ENCODE measurements at regions not wholly inside any gene's neighbourhood (a gene's known extent, or its start where the extent isn't known, plus 50 kb on each side); places are given as distances from the start of the nearest gene placed in this dataset.
"Not testable (repeated sequence)": the region's sequence is repeated elsewhere in the genome, so short reads cannot be mapped to it uniquely, and the experiment has no call there.

DNA sequence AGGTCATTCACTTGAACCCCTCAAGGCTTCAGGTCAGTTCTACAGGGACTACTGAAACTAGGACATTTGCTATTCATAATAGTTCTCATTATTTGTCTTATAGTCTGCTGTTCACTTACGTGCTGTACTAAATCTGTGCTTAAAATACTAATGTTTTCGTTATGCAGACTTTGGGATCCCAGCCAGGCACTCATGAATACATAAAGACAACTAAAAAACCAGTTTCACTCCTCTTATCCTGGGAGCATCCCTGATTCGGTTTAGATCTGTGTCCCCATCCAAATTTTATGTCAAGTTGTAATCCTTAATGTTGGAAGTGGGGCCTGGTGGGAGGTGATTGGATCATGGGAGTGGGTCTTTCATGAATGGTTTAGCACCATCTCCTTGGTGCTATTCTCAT is 1291.8 kb downstream of the CDH11 start:
- DNase-seq (ENCODE audit: low read depth) = no peak

DNA sequence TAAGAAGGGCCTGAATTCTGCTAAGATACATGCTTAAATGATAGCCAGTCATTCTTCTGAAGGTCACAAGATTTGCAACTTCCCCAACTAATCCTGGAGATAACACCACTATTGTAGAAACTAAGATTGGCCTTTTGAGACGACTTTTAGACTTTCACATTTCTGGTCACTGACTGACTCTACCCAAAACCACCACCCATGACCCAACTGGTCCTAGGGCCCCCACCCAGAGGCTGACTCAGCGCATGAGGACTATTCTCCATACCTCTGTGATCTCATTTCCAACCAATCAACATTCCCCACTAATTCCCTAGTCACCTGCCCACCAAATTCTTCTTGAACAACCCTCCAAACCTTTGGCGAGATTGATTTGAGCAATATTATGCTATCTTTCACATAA is 1299.0 kb downstream of the CDH11 start:
- no peak for DNase-seq (ENCODE audit: low read depth)

DNA sequence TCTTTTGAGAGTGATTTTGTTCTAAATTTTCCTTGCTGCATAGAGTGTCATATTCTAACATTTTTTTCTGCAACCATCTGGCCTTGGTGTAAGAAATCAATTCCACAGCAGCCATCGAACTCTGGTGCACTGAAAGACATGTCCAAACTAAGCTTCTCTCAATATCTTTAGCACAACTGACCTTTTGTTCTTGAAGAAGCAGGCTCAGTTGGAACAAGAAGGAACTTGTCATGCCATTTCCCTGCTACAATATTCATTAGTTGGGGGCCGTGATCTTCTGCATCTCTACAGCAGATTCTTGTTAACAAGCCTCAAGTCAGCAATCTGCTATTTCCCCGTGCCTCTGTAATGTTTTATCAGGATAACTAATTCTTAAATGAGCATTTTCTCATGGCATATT is 1305.6 kb downstream of the CDH11 start:
- no peak for DNase-seq (ENCODE audit: low read depth)

DNA sequence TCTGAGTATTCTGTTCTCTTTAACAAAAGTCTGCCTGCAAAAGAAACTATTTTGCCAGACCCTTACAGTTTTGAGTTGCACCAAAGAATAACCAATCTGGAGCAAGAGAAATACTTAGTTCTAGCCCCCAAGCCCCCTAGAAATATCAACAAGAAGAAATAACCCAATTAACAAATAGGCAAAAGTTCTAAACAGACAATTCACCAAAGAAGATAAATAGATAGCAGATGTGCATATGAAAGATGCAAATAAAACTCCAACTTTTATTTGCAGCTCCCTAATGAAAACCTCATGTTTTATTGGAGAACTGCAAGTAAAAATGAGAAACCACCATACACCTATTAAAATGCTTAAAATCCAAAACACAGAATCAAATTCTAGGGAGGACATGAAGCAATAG is 1308.0 kb downstream of the CDH11 start:
- no peak for DNase-seq (ENCODE audit: low read depth)

DNA sequence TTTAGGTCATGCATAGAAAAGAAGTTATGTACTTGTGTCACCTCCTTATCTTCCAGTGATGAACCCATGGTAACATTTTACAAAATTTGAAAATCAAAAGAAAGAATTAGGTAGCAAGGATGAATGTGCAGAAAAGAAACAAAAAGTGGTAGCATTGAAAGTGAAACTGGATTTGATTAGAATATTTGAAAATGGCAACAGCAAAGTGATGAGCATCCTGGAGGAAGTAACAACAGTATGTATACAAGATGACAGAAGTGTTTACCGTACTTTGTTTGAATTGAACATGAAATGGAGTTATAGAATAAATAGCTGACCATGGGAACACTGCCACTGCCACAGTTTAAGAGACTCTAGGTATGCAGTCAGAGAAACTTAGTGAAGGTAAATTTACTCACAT is 1313.1 kb downstream of the CDH11 start:
- DNase-seq (ENCODE audit: low read depth) = no peak

DNA sequence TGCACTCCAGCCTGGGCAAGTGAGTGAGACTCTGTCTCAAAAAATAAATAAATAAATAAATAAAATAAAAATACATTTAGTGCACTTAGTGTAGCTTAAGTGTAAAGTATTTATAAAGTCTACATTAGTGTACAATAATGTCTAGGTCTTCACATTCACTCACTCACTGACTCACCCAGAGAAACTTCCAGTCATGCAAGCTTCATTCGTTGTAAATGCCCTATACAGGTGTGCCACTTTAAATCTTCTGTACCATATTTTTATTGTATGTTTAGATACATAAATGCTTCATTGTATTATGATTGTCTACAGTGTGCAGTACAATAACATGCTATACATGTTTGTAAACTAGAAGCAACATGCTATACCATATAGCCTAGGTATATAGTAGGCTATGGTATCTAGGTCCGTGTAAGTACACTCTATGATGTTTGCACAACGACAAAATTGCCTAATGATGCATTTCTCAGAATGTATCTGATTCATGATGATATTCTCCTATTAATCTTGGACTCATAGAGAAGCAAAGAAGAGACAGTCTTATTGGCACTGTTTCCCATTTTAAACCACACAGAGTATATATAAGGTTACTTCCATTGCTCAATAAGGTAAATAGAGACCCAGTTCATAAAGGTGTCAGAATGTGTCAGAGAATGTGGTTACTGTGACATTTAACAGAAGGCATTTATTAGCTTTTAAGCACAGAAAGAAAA is 1314.9 kb downstream of the CDH11 start:
- no peak for DNase-seq (ENCODE audit: low read depth)

DNA sequence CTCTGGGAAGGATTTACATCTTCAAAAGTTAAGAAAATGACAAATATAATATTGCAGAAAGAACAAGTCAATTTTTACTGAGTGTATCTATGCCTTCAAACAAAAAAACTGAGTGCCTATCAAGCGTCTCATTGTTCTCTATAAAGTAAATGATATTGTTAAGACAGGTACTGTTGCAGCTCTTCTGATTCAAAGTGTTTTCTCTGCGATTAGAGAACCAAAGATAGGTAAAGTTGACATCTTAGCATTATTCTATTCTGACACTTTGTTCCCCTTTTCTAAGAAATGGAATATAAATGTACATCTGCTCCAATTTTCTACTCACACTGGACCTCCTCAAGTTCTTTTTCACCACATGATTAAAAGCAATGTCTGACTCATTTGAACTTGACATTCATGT is 1317.7 kb downstream of the CDH11 start:
- no peak for DNase-seq (ENCODE audit: low read depth)

DNA sequence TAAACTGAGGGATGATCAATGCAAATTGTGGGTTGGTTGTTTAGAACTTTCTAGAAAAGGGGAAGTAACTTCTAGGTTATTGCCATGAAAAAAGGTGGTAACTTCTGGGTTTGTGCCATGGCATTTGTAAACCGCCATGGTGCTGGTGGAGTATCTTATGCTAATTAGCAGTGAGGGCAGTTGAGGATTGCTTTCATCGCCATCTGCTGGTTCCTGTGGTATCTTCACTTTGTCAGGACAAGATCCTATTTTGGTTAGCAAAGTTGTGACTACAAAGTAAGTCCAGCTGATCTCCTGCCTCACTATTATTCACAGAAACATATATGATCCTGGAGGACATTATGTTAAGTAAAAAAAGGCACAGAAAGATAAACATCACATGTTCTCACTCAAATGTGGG is 1332.3 kb downstream of the CDH11 start:
- peak; percentile 19 for DNase-seq (ENCODE audit: low read depth)

DNA sequence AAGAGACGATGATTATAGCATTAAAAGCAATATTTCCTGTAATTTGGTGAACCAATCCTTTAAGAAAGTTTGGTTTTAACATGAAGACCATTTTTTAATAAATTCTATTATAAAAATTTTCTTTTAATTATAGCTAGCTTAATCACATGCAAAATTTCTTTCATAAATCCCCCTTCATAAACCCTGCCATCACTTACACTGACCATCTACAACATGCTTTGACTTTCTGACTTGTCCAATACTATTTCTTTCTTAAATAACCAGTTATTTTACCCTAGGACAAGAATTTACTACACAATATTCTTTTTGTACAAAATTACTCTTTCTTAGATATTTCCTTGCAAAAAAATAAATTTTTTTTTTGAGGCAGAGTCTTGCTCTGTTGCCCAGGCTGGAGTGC is 1334.8 kb downstream of the CDH11 start:
- DNase-seq (ENCODE audit: low read depth) = no peak

DNA sequence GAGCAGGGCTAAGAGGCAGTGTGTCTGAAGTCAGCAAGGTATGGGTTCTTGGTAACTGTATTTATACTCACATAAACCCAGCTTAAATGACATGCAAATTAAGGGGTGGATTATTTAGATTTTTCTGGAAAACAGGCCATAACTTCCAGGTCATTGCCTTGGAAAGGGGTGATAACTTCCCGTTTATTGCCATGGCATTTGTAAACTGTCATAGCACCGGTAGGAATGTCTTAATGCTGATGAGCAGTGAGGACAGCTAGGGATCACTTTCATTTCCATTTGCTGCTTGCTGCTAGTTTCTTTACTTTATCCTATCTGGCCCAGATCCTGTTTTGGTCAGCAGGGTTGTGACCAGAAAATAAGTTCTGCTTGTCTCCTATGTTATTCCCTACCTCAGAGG is 1336.7 kb downstream of the CDH11 start:
- no peak for DNase-seq (ENCODE audit: low read depth)

DNA sequence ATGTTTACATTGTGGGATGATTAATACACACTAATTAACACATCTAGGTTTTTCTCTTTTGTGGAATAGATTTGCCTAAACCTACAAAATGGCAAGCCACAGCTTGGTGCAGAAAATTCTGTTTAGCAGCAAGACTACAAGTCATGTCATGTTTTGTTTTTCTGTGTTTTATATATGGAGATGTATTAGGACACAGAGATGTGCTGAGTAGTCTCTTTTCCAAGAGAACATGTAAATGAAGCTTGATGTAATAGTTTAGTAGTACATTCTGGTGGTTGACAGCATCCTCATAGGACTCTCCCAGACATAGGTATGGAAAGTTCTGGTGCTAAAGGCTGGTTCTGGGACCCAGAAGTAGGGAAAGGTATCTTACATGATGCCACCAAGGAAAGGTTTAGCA is 1345.4 kb downstream of the CDH11 start:
- no peak for DNase-seq (ENCODE audit: low read depth)

DNA sequence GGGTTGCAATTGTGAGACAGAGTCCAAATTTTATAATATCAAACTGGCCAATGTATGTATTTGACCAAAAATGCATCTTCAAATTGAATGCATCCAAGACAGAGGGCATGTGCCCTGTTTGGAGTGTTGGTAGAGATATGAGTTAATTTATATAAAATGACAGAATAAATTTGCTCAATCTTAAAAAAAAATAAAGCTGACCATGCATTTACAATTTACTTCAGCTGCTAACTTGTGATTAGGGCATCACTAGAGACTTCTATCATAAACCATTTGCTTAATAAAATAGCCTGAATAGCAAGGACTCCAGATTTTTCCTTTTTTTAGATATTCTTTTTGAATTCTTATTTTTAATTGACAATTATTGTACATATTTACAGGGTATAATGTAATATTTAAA is 1345.8 kb downstream of the CDH11 start:
- no peak for DNase-seq (ENCODE audit: low read depth)

DNA sequence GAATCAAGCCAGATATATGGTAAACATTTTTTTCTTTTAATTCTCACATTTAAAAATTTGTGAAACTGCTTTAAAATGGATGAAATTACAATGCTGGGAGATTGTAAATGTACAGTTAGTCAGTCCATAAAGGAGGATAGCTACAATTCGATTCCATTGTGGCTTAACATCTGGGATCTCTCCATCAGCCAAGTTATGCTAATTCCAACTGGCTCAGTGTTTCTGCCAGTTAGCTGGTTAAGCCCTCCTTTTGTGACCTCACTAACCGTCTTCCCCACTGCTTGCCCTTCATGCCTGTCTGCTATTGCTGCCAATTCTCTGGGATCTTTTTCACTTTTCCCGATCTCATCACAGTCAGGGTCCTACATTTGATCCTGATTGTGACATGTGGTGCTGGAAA is 1347.6 kb downstream of the CDH11 start:
- no peak for DNase-seq (ENCODE audit: low read depth)

DNA sequence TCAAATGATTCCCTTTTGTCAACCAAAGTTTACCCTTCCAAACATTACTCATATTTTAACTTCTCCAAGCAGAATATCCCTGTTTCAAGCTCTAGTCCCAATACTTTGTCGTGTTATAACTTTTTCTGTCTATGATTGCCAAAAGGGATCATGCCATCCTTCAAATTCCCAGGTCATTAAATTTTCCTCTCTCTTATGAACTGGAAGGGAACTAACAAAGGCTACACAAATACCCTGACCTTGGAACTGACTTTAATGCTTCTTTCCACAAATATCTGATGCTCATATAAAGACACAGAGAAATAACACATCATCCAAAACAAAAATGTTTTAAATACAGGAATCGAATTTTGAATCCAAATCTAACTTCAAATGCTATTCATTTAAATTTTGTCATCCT is 1352.7 kb downstream of the CDH11 start:
- DNase-seq (ENCODE audit: low read depth) = no peak

DNA sequence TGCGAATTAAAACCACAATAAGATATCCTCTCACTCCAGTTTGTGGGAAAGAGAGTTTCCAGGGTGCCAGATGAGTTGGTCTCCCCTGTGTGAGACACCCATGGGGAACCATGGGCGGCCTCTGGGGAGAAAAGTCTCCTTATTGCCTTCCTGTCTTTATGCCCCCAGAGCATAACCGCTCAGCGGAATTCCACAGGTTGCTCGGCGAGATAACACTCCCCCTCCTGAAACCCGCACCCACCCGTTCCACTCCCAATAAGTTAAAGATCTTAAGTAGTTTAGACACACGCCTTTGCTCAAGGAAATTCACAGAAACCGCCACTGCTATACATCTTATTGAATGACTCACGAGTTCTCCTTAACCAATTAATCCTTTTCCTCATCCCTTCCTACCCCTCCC is 1361.6 kb downstream of the CDH11 start:
- not testable (repeated sequence) for DNase-seq (ENCODE audit: low read depth)

DNA sequence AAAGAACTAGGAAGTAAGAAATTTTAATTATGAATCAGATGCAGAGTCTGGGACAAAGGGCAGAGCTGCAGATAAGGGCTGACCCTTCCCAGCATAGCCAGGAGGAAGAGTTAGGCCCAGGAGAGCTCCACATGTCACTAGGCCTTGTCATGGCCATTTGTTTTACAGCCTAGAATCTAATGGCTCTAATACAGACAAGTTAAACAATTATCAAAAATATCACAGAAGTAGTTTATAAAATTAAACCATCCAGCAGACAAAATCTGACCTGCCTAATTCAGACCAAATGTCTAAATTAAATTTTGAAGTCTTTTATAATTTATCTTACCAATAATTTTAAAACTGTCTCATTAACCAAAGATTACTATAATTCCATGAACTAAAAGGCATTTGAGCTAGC is 1369.5 kb downstream of the CDH11 start:
- DNase-seq (ENCODE audit: low read depth) = no peak

DNA sequence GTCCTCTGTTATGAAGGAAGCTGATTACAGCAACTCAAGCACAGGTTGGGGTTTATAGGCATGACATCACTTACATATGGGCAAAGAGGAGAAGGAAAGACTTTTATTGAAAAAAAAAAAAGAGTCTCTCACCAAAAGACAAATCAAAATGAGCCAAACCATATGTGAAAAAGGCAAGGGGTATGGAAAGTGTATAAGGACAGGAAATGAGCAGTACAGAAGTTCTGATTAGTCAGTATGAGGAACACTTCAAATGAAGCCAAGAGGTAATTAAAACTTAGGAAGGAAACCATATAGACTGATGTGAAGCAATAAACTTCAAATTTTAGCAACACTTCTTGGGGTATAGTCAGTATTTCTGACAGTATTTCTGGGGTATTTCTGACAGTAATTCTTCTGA is 1372.6 kb downstream of the CDH11 start:
- DNase-seq (ENCODE audit: low read depth) = no peak

DNA sequence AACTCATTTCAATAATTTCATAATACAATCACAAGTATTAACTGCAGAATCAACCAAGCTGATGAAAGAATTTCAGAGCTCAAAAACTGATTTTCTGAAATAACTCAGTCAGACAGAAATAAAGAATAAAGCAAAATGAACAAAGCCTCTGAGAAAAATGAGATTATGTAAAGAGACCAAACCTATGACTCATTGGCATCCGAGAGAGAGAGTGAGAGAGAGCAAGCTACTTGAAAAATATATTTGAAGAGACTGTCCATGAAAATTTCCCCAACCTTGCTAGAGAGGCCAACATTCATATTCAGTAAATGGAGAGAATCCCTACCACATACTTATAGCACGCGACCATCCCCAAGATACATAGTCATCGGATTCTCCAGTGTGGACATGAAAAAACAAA is 1376.4 kb downstream of the CDH11 start:
- DNase-seq (ENCODE audit: low read depth) = no peak

DNA sequence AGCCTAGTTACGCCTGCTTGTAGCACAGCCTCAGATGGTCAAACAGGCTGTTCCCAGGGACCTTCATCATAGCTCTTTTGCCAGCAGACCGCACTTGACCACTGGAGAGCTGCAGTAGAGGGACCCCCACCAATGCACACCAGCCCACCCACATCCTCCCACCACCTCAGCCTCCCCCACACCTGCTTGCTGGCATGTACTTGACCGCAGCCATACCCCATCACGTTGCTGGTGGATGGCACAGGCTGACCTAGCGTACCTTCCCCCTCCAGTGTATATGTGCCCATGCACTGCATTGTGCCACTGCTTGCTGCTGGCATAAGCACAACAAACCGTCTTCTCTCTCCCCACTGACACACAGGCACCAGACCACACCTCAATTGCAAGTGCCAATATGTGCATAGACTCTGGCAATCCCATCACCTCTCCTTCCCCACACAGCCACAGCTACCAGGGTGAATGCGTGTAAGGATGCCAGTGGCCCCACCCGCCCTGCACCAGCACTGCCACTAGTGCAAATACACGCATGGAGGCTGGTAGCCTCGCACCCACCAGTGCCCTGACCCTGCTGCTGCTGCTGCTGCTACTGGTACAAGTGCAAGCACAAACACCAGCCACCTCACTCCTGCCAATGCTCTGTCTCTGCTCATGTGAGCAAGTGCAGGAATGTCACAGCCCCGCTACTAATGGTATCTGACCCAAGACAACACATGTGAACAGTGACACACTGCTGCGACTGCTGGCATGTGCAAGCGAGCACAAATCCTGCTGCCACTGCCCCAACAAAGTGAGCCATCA is 1377.6 kb downstream of the CDH11 start:
- no peak for DNase-seq (ENCODE audit: low read depth)

DNA sequence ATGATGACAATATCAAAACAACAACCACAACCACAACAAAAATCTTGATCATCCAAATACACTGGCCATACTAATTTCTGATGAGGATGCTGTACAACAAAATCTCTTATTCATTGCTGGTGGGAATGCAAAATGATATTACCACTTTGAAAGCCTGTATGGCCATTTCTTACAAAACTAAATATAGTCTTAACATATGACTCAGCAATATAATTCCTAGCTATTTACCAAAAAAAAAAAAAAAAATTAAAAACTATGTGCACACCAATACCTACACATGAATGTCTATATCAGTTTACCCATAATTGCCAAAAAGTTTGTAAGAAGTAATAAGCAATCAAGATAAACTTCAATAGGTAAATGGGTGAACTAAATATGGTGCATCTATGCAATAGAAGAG is 1379.7 kb downstream of the CDH11 start:
- DNase-seq (ENCODE audit: low read depth) = no peak

DNA sequence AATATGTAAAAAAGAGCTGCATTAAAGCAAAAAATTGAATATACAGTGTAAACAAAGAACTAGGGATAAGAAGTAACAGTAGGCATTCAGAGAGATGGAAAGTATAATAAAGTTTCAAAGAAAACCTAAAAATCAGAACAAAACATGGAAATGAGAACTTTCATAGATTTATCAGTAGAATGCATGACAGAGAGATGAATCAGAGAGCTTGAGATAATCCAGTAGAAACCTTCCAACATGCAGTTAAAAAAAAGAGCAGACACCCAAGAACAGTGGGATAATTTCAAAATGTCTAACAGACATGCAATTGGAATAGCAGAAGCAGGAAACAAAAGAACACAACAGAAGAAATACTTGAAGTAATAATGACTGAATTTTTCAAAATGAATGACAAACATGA is 1384.2 kb downstream of the CDH11 start:
- no peak for DNase-seq (ENCODE audit: low read depth)

DNA sequence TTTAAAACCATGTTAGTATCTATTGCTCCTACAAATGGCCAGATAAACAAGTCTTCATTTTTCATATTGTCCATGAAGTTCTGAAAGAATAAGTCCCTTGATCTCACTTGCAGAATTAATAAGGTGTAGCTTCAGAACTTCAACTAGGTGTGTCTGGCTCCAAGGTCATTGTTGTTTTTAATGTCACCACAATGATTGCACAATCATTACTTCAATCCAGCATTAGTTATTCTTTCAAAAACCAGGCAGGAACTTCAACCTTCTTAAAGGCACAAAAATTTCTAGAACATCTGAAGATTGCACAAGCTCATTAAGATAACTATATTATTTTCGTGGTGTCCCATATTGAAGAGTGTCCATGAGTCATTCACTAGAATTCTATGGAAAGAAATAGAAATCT is 1386.4 kb downstream of the CDH11 start:
- no peak for DNase-seq (ENCODE audit: low read depth)

DNA sequence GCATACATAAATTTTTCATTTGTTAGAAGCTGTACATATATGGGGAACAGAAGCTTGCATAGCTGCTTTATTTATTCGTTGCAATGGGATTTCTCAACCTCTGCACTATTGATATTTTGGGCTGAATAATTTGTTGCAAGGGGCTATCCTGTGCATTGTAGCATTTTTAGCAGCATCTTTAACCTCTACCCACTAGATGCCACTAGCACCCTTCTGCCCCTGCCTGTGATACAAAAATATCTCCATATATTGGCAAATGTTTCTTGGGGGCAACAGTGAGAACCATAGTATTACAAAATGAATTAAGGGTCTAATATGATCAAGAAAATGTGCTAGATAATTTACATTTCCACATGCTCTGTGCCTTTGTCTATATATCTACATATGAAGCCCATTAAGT is 1401.0 kb downstream of the CDH11 start:
- no peak for DNase-seq (ENCODE audit: low read depth)

Data from HT1080 (cell line).